HCT116 (cell line): ENCODE measurements at regions not wholly inside any gene's neighbourhood (a gene's known extent, or its start where the extent isn't known, plus 50 kb on each side); places are given as distances from the start of the nearest gene placed in this dataset.

ENCODE experiments used
- ATAC-seq: fragments of 200-7000 bp; cut with Tn5 transposase; 2 replicates; pipeline ENCODE4 v1.9.1; 2020; ENCODE audit warnings: mild to moderate bottlenecking, moderate library complexity
- BruUV-seq: library from RNA; stranded (reverse); fragments of 400-500 nt; replicated peaks from 2 replicates; lab custom pipeline; 2021; lab: Mats Ljungman, UMichigan
- CTCF ChIA-PET: fragments of 300-600 bp; sonication (Branson Sonifier 250); formaldehyde crosslinking; loops from one replicate; lab custom pipeline; 2021; ENCODE audit warnings: antibody characterized with exemption; lab: Charles Lee
- POLR2A ChIA-PET: fragments of 300-600, 350-600 bp; sonication (Branson Sonifier 250); formaldehyde crosslinking; loops from one replicate; lab custom pipeline; 2021; ENCODE audit warnings: antibody characterized with exemption; lab: Charles Lee
- RAD21 ChIA-PET, 2 experiments: fragments of 300-600 bp; sonication (Branson Sonifier 250); formaldehyde crosslinking; loops; one replicate each; lab custom pipeline; 2023; ENCODE audit warnings: low total read pairs in 2 of 2; ENCODE audit not compliant: uncharacterized antibody in 2 of 2, unreplicated experiment in 2 of 2, low non-redundant PET in 1 of 2; lab: Charles Lee
- DNase-seq: peaks from one replicate; pipeline ENCODE4 v3.0.0-alpha.2; 2010; ENCODE audit warnings: low read depth, low spot score
- H2AFZ ChIP-seq: fragments of 200-600 bp; shearing (Covaris generic), sonication (generic); 2 replicates; pipeline ENCODE4 v1.6.1; 2017; ENCODE audit warnings: low read depth, mixed run types, mixed read lengths, antibody characterized with exemption, low read length; ENCODE audit not compliant: poor library complexity, severe bottlenecking
- H3K27ac ChIP-seq: 2 replicates; pipeline ENCODE4 v1.5.1; 2012; ENCODE audit warnings: low read depth, low read length
- H3K27me3 ChIP-seq: fragments of 200-600 bp; sonication (generic); 2 replicates; pipeline ENCODE4 v1.6.1; 2016; ENCODE audit warnings: mixed run types, low read length, mixed read lengths; ENCODE audit not compliant: insufficient read depth
- H3K36me3 ChIP-seq, 2 experiments: fragments of 200-500 bp in 1 of 2; fragments of 200-600 bp in 1 of 2; sonication (Bioruptor generic) in 1 of 2; sonication (generic) in 1 of 2; 2 replicates each; pipeline versions ENCODE4 v1.5.1 to v1.6.1; 2014 to 2016; ENCODE audit warnings: low read length in 2 of 2, inconsistent platforms in 1 of 2, mixed read lengths in 1 of 2, mixed run types in 1 of 2; ENCODE audit not compliant: insufficient read depth in 2 of 2, control insufficient read depth in 1 of 2
- H3K4me1 ChIP-seq, 2 experiments: fragments of 200-600 bp in 1 of 2; sonication (generic) in 1 of 2; 2 replicates each; pipeline versions ENCODE4 v1.5.1 to v1.6.1; 2012 to 2017; ENCODE audit warnings: low read length in 2 of 2, inconsistent platforms in 1 of 2, mild to moderate bottlenecking in 1 of 2, mixed read lengths in 1 of 2, mixed run types in 1 of 2, moderate library complexity in 1 of 2; ENCODE audit not compliant: insufficient read depth in 2 of 2, control insufficient read depth in 1 of 2
- H3K4me2 ChIP-seq: fragments of 200-600 bp; sonication (generic); 2 replicates; pipeline ENCODE4 v1.6.1; 2017; ENCODE audit warnings: mixed run types, low read length, mixed read lengths
- H3K4me3 ChIP-seq, 2 experiments: fragments of 200-600 bp in 1 of 2; sonication (generic) in 1 of 2; replicated peaks in 1 of 2; 2 replicates each; pipeline ENCODE4 v1.5.1; 2011 to 2016; ENCODE audit warnings: low read length in 2 of 2, control low read depth in 1 of 2, low read depth in 1 of 2, mild to moderate bottlenecking in 1 of 2, mixed read lengths in 1 of 2, mixed run types in 1 of 2
- H3K79me2 ChIP-seq: fragments of 200-600 bp; sonication (generic); 2 replicates; pipeline ENCODE4 v1.6.1; 2017; ENCODE audit warnings: mild to moderate bottlenecking, mixed run types, low read length, moderate library complexity, mixed read lengths; ENCODE audit not compliant: insufficient read depth
- H3K9ac ChIP-seq: fragments of 200-600 bp; sonication (generic); 2 replicates; pipeline ENCODE4 v1.6.1; 2016; ENCODE audit warnings: low read length, mixed read lengths
- H3K9me2 ChIP-seq: fragments of 200-600 bp; sonication (generic), shearing (Covaris generic); 2 replicates; pipeline ENCODE4 v1.6.1; 2017; ENCODE audit warnings: mixed run types, mild to moderate bottlenecking, moderate library complexity; ENCODE audit not compliant: insufficient read depth
- H3K9me3 ChIP-seq, 2 experiments: fragments of 200-500 bp in 1 of 2; fragments of 200-600 bp in 1 of 2; sonication (Bioruptor generic) in 1 of 2; sonication (generic) in 1 of 2; 2 replicates each; pipeline ENCODE4 v1.6.1; 2014 to 2017; ENCODE audit warnings: low read length in 2 of 2, mixed read lengths in 2 of 2, inconsistent platforms in 1 of 2, low read depth in 1 of 2, mild to moderate bottlenecking in 1 of 2, mixed run types in 1 of 2, moderate library complexity in 1 of 2; ENCODE audit not compliant: control insufficient read depth in 1 of 2, insufficient read depth in 1 of 2
- H4K20me1 ChIP-seq: fragments of 200-600 bp; sonication (generic), shearing (Covaris generic); 2 replicates; pipeline ENCODE4 v1.6.1; 2017; ENCODE audit warnings: mixed run types, mild to moderate bottlenecking, moderate library complexity; ENCODE audit not compliant: insufficient read depth
- ATF3 ChIP-seq: IDR thresholded peaks from 2 replicates; pipeline ENCODE4 v1.6.1; 2012
- CBX3 ChIP-seq: IDR thresholded peaks from 2 replicates; pipeline ENCODE4 v1.6.1; 2012; ENCODE audit warnings: low read depth
- CEBPB ChIP-seq: IDR thresholded peaks from 2 replicates; pipeline ENCODE4 v1.6.1; 2012; ENCODE audit warnings: low read depth
- EGR1 ChIP-seq: IDR thresholded peaks from 2 replicates; pipeline ENCODE4 v1.6.1; 2012; ENCODE audit warnings: low read depth
- ELF1 ChIP-seq: IDR thresholded peaks from 2 replicates; pipeline ENCODE4 v1.6.1; 2012; ENCODE audit warnings: low read depth, borderline replicate concordance
- EZH2phosphoT487 ChIP-seq: fragments of 200-600 bp; IDR thresholded peaks from 2 replicates; pipeline ENCODE4 v1.6.1; 2018; ENCODE audit warnings: antibody characterized with exemption, borderline replicate concordance
- FOSL1 ChIP-seq: IDR thresholded peaks from 2 replicates; pipeline ENCODE4 v1.6.1; 2012; ENCODE audit warnings: low read depth
- JUND ChIP-seq: IDR thresholded peaks from 2 replicates; pipeline ENCODE4 v1.6.1; 2012
- POLR2A ChIP-seq: IDR thresholded peaks from 2 replicates; pipeline ENCODE4 v1.7.0; 2011; ENCODE audit warnings: borderline replicate concordance; ENCODE audit not compliant: insufficient read depth, insufficient read length; ENCODE audit errors: extremely low read depth
- POLR2AphosphoS5 ChIP-seq: IDR thresholded peaks from 2 replicates; pipeline ENCODE4 v1.6.1; 2011; ENCODE audit warnings: mild to moderate bottlenecking, low read depth, low read length, moderate library complexity
- RAD21 ChIP-seq: IDR thresholded peaks from 2 replicates; pipeline ENCODE4 v1.6.1; 2012; ENCODE audit warnings: low read depth, mild to moderate bottlenecking
- REST ChIP-seq: IDR thresholded peaks from 2 replicates; pipeline ENCODE4 v1.6.1; 2012; ENCODE audit warnings: low read depth
- SIN3A ChIP-seq: IDR thresholded peaks from 2 replicates; pipeline ENCODE4 v1.6.1; 2012; ENCODE audit warnings: low read depth
- SRF ChIP-seq: IDR thresholded peaks from 2 replicates; pipeline ENCODE4 v1.6.1; 2012; ENCODE audit warnings: low read depth
- TCF7L2 ChIP-seq: IDR thresholded peaks from 2 replicates; pipeline ENCODE4 v1.7.0; 2011; ENCODE audit warnings: borderline replicate concordance, inconsistent platforms; ENCODE audit not compliant: insufficient read depth, insufficient read length; ENCODE audit errors: extremely low read depth
- YY1 ChIP-seq: IDR thresholded peaks from 2 replicates; pipeline ENCODE4 v1.6.1; 2011; ENCODE audit warnings: low read length, low read depth, moderate library complexity, mild to moderate bottlenecking; ENCODE audit not compliant: insufficient replicate concordance; ENCODE audit errors: extremely low read depth
- ZNF274 ChIP-seq: fragments of 200-500 bp; sonication (Bioruptor generic); IDR thresholded peaks from 2 replicates; pipeline ENCODE4 v1.6.1; 2014; ENCODE audit warnings: mild to moderate bottlenecking, low read depth, low read length, inconsistent platforms
- intact Hi-C: fragments of 100-400 bp; cut with micrococcal nuclease; formaldehyde crosslinking; loops from 2 replicates; pipeline ENCODE4 v1.10.0; 2022
- TF ChIP-seq, protein P1 (sequence below): IDR thresholded peaks from 2 replicates; pipeline ENCODE4 v1.6.1; 2011; ENCODE audit warnings: mild to moderate bottlenecking, low read length, moderate library complexity; ENCODE audit not compliant: insufficient replicate concordance; ENCODE audit errors: extremely low read depth
- TF ChIP-seq, protein P2 (sequence below): IDR thresholded peaks from 2 replicates; pipeline ENCODE4 v1.6.1; 2012

DNA sequence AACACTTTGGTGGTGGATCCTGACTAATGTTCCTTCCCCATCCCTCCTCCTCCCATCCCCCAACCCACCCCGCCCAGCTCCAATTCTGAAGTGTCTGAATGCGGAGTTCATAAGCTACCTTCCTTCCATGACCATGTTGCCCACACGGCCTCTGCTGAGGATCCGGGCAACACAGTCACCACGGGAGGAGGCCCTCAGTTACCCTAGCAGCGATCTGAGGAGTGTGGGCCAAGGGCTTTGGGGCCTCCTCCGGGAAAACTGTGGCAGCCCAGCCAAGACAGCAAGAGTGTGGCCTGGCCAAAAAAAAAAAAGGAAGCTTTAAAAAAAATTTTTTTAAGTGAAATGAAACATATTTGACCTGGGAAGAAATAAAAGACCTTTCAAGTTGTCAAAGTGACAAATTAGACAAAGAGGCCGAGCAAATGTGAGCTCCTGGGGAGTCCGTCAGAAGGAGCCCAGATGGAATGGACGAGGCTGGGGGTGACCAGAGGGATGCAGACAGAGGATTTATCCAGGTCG, 169.0 kb upstream of the PKDCC start:
- Histone ChIP-seq H3K4me3 (no peak overlapping the region), H4K20me1 (no peaks in the 10 kb centered on the region), H3K9me3 (no peaks in the 10 kb centered on the region), H3K4me2 (no peak overlapping the region), H2AFZ (no peak overlapping the region), H3K79me2 (no peaks in the 10 kb centered on the region), H3K27ac (no peak overlapping the region), H3K4me1 (no peaks in the 10 kb centered on the region), H3K9me2 (no peaks in the 10 kb centered on the region), H3K27me3 (0 out of 2 replicates have a peak, but pooled peaks cover 4% of the 10 kb centered on the region), H3K9ac (no peak overlapping the region), H3K36me3 (no peaks in the 10 kb centered on the region)
- TF ChIP-seq TCF7L2 (no peak), SRF (no peak), EGR1 (no peak), ZNF274 (no peak), CEBPB (no peak), ATF3 (no peak), RAD21 (no peak), SIN3A (no peak), POLR2AphosphoS5 (no peak), REST (no peak), FOSL1 (no peak), CBX3 (no peak), POLR2A (no peak), YY1 (no peak), JUND (no peak), EZH2phosphoT487 (no peak), ELF1 (no peak)
- TF ChIP-seq, protein P1, sequence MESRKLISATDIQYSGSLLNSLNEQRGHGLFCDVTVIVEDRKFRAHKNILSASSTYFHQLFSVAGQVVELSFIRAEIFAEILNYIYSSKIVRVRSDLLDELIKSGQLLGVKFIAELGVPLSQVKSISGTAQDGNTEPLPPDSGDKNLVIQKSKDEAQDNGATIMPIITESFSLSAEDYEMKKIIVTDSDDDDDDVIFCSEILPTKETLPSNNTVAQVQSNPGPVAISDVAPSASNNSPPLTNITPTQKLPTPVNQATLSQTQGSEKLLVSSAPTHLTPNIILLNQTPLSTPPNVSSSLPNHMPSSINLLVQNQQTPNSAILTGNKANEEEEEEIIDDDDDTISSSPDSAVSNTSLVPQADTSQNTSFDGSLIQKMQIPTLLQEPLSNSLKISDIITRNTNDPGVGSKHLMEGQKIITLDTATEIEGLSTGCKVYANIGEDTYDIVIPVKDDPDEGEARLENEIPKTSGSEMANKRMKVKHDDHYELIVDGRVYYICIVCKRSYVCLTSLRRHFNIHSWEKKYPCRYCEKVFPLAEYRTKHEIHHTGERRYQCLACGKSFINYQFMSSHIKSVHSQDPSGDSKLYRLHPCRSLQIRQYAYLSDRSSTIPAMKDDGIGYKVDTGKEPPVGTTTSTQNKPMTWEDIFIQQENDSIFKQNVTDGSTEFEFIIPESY = no peak
- TF ChIP-seq, protein P2, sequence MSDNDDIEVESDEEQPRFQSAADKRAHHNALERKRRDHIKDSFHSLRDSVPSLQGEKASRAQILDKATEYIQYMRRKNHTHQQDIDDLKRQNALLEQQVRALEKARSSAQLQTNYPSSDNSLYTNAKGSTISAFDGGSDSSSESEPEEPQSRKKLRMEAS = no peak
- POLR2A ChIA-PET = interaction anchor here (0.6 kb wide), 1 partner anchor 218 kb away, joined by 3 read pairs; no protein-coding TSS in a partner anchor
- RAD21 ChIA-PET = interaction anchor here in 1 of 2 experiments (0.6 kb wide), 1 partner anchor 208 kb away, joined by 3 read pairs; no protein-coding TSS in a partner anchor
- intact Hi-C loops = no loop called here
- DNase-seq = no peak
- no peak for ATAC-seq
- no TSS peak for BruUV-seq
- CTCF ChIA-PET = interaction anchor here (1.2 kb wide), 1 partner anchor 9 kb away, joined by 3 read pairs; no protein-coding TSS in a partner anchor
